HG03175 (cell line): ENCODE measurements at regions not wholly inside any gene's neighbourhood (a gene's known extent, or its start where the extent isn't known, plus 50 kb on each side); places are given as distances from the start of the nearest gene placed in this dataset.

Experiments used
- ATAC-seq: cut with Tn5 transposase; IDR thresholded peaks from one replicate; pipeline ENCODE4 v1.9.1; 2021; ENCODE audit warnings: mild to moderate bottlenecking, moderate library complexity; ENCODE audit not compliant: unreplicated experiment

DNA sequence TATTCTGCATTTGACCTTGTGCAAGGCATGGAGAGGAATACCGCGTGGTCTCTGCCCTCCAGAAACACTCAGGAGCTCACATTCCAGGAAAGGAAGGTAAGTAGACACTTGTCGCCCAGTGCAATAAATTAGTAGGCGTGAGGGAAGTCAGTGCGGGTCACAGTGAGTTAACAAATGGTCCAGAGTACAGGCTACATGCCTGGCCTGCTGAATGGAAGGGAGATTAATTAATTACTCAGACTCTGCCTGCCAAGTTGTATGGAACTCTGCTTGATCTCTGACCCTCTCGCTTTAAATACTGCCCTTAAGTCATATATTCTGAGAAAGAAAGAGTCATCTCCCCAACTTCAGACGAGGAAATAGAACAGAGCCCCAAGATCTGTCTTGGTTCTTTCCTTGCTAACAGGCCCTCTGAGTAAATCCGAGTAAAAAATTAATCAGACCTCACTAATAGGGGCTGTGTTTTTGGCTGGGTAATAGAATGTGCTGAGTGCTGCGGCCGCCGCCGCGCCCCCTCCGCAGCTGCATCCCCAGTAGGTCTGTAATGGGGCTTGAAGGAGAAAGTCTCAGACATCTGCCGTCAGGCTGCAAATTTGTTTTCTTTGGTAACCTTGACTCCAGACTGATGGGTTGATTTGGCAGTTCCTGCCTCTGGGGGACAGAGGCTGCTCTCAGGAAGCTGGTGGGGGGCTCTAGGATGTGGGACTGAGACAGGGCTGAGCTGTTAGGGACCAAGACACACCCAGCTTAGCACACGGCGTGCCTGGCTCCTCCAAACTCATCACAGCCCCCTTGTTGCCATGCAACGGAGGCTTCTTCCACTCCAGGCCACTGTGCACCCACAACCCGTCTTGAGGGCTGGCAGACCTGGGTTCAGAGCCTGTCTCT is 144.4 kb downstream of the NSG2 start:
- ATAC-seq, result no peak

GRCh38 chr5:174191076-174191475 is 145.6 kb downstream of the NSG2 start:
- no peak for ATAC-seq

GRCh38 chr5:174191850-174192655 is 146.5 kb downstream of the NSG2 start:
- ATAC-seq, result no peak

DNA sequence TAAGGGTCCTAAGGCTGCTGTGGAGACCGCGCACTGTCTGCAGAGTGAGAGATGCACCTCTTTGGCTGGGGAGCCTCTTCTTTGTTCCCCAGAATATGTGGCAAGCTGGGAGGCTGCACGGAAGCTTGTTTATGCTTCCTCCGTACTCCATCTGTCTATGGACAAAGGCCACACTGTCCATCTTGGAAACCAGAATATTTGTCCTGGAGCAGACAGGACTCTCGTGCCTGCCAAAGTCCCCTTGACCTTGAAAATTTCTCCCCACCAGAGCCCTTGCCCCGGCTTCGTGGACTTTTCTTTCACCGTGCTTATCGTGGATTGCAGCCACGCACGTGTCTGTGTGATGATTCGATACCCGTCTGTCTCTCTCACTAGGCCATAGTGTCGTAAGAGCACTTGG is 147.4 kb downstream of the NSG2 start:
- ATAC-seq, result no peak

GRCh38 chr5:174195517-174195916 is 150.0 kb downstream of the NSG2 start:
- ATAC-seq, result no peak

- no peak for ATAC-seq
Observed at GRCh38 chr5:174197929-174198328, 152.4 kb downstream of the NSG2 start.

DNA sequence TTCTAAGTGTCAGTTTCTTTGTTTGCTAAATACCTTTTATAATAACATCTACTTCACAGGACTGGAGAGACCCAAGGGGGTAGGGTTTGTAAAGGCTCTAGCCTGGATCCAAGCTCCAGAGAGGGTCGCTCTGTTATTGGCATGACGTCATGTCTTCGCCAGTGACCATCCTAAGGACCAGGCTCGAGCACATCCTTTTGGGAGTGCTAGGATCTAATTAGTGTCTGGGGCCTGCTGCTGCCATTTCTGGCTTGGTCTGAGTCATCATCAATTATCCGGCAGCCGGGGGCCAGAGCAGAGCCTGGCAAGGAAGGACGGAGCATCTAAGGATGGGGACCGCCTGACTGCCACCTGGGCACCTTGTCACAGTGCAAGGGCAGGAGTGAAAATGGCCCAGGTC is 153.0 kb downstream of the NSG2 start:
- ATAC-seq, result no peak

DNA sequence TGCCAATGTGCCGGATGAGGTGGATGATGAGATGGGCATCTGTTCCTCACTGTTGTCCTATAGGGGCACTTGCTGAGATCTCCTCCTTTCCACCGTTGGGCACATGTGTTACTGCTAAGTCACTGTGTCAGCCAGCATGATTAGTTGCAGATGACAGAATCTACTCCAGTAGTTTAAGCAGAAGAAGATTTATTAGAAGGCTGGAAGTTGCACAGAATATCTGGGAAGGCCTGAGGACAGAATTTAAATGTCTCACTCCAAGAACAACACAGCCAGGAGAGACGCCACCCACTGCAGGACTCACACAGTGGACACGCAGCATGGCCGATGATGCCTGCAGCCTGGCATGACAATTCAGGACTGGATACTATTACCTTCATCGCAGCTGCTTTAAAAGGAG is 157.5 kb downstream of the NSG2 start:
- ATAC-seq, result no peak

DNA sequence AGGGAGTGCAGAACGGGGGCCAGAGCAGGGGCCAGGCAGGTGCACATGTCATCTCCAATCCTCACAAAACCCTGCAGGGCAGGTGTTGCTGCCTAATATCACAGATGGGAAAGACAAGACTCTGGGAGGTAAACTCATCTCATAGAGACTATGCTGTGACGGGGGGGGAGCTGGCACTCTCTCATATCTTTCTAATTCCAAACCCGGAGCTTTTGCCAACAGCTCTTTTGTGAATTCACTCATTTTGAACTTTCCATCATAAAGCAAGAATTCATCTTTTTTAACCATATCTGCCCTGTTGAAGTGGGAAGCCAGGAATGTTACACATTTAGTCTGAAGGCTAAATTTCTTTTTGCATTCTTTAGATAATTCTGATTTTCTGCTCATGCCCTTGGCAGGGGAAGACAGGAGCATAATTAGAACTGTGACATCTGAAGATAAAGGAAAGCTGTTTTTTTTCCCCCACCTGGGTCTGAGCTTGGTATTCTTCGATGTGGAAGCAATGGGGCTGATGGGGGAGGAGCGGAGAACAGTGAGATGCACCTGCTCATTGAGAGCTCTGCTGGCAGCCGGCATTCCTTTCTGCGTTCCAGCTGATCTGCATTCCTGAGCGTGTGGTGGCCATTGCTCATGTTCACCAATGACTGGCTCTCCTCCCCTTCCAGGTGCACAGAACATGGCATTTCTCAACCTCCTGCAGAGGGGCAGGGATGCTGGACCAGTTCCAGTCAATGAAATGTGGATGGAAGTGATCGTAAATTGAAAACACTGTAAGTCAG is 159.2 kb downstream of the NSG2 start:
- ATAC-seq, result no peak

DNA sequence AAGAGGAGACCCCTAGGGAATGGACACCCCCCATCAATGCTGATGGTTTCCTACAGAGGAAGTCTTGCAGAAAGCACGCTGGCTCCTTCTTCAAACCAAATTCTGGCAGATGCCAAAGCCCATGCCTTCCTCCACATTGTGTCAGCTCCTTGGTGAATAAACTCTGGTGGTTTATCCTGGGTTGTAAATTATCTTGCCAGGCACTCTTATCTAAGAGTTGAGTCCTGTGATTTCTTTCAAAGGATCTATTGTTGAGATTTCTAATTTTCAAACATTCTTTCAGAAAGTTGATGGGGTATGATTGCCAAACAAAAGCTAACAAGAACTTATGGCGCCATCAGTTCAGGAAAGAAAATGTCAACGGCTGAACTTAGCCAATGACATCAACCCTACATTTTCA is 160.4 kb downstream of the NSG2 start:
- no peak for ATAC-seq

GRCh38 chr5:174210596-174211276 is 165.2 kb downstream of the NSG2 start:
- no peak for ATAC-seq

DNA sequence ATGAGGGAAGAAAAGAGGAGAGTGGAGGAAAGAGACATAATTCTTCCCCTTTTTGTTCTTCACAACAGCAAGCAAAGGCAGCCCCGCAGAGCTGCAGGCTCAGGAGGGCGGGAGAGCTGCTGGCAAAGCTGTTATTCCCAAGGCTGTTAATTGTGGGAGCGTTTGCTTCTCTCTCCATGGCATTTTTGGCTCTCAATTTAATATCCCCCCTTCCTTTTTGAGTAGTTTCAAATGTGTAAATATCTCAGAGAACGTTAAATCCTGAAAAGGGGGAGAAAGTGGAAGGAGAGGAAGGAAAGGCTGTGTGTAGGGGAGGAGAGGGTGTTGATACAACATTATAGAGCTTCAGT is 165.7 kb downstream of the NSG2 start:
- no peak for ATAC-seq

- no peak for ATAC-seq
Observed at GRCh38 chr5:174217527-174217926, 172.0 kb downstream of the NSG2 start.

GRCh38 chr5:174218162-174218561 is 172.7 kb downstream of the NSG2 start:
- ATAC-seq, result no peak

GRCh38 chr5:174220417-174220816 is 174.9 kb downstream of the NSG2 start:
- no peak for ATAC-seq

GRCh38 chr5:174221436-174221835 is 175.9 kb downstream of the NSG2 start:
- no peak for ATAC-seq

GRCh38 chr5:174221946-174222345 is 176.4 kb downstream of the NSG2 start:
- no peak for ATAC-seq

DNA sequence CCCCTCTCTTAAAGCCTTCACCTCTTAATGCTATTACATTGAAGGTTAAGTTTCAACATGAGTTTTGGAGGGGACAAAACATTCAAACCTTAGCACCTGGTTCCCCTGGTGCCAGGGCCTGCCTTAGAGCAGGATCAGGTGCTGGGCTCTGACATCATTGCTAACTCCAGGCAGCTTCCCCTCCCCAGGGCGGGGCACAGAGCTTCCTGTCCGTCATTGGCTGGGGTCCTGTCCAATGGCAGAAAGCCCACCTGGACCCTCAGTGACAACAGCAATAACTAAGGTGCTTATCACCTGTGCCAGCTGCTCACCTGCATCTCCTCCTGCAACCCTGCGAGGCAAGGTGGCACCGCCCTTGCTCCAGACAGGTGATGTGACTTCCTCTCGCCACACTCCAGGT is 177.4 kb downstream of the NSG2 start:
- no peak for ATAC-seq

DNA sequence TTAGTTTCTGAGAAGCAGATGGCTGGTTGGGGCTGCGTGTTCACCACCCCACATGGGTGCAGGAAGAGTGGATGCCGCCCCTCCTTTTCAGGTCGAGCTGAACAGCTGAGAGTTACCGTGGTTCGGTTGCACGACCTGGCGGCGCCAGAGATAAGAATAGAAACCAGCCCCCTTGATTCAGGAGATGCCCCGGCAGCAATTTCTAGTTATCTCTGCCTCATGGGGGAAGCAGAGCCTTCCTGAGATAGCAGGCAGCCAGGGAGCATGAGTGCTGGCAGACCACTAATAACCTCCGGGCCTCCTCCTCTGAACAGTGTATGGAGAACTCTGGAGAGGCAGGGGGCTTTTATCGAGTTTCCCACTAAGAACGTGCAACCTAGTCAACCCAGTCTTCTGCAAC is 177.8 kb downstream of the NSG2 start:
- ATAC-seq, result no peak

DNA sequence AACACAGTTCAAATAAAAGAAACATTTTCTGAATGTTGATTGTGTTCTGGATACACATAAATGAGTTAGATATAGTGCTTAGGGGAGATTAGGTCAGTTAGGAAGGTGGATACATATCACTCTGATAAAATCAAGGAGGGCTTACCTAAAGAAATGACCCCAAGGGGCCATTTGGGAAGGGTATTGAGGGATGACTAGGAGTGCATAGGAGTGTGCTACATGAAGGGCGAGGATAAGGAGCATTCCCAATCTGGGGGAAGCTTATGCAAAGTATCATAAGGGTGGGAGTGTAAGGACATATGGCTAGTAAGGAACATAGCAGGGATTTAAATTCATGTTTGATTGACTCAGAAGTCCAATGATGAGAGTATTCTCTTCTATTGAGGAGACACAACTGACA is 183.6 kb downstream of the NSG2 start:
- no peak for ATAC-seq
